GM19452 (cell line): ENCODE measurements at regions not wholly inside any gene's neighbourhood (a gene's known extent, or its start where the extent isn't known, plus 50 kb on each side); places are given as distances from the start of the nearest gene placed in this dataset.

Experiments
- ATAC-seq: cut with Tn5 transposase; IDR thresholded peaks from one replicate; pipeline ENCODE4 v1.9.1; 2021; ENCODE audit not compliant: unreplicated experiment

GRCh38 chr9:105912157-105912862 is 218.0 kb downstream of the TMEM38B start:
- ATAC-seq, result no peak

GRCh38 chr9:105912863-105913516 is 218.6 kb downstream of the TMEM38B start:
- ATAC-seq, result no peak

DNA sequence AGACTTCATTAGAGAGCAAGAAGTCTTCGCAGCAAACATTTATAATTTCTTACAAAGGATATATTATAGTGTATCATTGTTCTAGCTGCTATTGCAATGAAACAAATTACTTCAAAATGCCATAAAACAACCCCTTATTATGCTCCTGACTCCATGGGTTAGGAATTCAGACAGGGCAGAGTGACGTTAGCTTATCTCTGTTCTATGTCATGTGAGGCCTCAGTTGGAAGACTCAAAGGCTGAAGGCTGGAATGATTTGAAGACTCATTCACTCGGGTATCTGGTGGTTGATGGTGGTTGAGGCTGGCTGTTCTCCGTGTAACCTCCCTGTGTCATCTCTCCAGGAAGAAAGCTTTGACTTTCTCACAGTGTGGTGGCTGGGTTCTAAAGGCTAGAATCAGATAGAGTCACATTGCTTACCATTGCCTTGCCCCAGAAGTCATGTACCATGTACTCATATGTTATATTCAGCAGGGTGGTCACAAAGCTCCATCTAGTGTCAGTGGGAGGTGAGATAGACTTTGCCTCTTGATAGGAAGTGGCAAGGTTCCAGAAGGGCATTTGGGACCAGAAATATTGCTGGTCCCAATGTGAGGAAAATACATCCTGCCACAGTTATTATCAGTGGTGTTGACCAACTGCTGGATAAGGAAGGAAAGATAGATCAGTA is 226.9 kb downstream of the TMEM38B start:
- ATAC-seq, result no peak

GRCh38 chr9:105928416-105928815 is 234.1 kb downstream of the TMEM38B start:
- ATAC-seq, result no peak

DNA sequence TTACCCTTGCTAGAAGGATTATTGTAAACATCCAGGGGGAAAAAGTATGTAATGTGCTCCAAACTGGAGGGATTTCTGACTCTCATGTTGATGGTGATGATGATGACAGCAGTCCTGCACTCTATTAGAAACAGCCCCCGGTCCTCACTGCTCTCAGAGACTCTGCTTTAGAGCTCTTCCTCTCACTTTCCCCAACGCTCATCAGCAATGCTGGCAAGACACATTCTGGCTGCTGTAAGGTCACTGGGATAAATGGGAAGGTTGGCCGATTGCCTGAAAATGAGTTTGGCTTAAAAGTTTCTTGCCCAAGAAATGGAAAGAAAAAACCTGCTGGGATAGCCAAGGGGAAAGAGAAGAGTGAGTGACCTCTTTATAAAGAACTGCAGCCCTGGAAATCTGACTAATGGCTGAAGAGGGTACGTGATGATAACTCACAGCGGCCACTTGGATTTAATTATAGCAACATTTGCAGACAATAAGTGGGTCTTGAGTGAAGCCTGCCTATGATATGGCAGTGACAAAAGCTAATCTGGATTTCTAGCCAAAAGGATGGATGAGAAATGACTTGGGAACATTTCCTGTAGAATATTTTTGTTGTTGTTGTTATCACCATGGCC is 235.8 kb downstream of the TMEM38B start:
- ATAC-seq, result no peak

DNA sequence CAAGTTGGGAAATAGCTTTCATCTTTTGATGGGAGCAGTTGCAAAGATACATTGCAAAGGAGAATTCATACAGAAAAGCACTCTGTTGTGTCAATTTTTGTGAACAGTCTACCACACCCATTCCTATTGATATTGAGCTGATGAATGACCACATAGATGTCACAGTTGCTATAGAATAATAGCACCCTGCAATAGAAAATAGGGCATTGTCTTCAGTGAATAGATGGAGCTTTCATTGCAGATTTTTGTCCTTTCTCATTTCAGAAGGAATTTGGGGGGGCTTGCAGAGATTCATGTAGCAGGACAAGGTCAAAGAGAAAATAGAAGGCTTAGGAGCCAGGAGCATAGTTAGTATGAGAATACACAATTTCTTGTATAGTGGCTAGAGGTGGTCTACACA is 237.9 kb downstream of the TMEM38B start:
- ATAC-seq, result no peak

DNA sequence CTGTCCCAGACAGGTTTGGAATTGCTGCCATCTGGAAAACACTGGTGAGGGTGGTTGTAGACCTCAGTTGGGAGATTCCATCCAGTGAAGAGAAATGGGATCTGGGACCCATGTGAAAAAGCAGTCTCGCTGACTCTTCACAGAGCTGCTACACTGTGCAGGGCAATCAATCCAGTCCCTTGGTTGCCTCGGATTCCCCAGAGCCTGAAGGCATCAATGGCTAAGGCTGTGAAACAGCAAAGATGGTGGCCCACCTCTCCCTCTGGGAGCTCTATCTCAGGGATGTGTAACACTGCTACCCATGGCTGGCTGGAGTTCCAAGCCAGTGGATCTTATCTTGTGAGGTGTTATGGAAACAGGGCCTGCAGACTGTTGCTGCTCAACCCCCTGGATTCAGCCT is 256.1 kb downstream of the TMEM38B start:
- ATAC-seq, result no peak

GRCh38 chr9:105950894-105951293 is 256.6 kb downstream of the TMEM38B start:
- no peak for ATAC-seq

- ATAC-seq, result no peak
Measured at GRCh38 chr9:105954517-105954916, 260.2 kb downstream of the TMEM38B start.

GRCh38 chr9:105957830-105958229 is 263.5 kb downstream of the TMEM38B start:
- no peak for ATAC-seq

GRCh38 chr9:105958587-105958986 is 264.2 kb downstream of the TMEM38B start:
- ATAC-seq, result no peak

- no peak for ATAC-seq
Measured at GRCh38 chr9:105959531-105959930, 265.2 kb downstream of the TMEM38B start.

DNA sequence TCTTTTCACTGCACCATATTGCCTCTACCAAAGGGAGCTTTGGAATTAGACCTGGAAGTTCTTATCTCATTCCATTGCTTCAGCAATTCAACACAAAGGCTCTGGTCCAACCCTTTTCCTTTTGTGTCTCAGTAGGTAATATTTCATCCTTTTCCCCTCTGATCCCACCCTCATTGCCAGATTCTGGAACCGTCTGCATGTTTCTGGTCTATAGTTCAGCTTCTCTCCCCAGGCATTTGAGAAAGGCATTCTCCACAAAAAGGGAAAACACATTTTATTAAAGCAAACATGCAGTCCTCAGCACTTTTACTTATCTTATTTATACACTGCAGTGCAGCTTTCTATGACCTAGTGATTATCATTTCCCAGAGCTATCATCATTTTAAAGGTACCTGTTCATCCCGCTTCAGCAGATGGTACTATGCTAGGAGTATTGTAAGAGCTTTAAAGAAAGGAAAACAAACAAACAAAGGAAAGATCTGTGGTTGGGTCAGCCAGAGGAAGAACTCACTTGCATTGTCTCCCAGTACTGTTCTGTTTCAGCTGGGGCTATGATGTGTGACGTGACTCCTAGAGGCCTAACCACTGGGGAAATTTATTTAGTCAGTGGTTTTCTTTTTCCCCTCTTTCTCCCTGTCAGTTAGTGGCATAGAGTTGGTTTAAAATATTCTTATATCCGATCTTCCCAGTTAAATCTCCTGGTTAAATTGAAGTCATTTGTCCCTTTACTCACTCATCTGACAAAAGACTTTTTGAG is 269.2 kb downstream of the TMEM38B start:
- no peak for ATAC-seq

- ATAC-seq, result no peak
Measured at GRCh38 chr9:105964156-105964555, 269.8 kb downstream of the TMEM38B start.

DNA sequence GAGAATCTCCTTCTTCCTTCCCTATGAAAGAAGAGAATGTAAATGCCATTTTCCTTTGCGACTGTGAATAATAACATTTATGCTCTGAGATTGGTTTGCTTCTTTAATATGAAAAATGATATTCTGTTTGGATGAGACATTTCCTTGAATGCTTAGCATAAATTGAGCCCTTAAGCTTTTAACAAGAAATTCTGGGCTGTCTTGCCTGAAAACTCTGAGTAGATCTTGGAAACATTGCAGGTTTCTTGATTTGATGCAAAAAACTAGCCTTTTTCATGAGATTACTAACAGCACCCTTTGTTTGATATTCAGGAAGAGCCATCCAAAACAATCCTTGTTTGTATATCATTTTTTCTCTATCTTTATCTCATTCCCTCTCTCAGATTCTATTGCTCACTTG is 272.5 kb downstream of the TMEM38B start:
- no peak for ATAC-seq

GRCh38 chr9:105967248-105967647 is 272.9 kb downstream of the TMEM38B start:
- ATAC-seq, result no peak

- ATAC-seq, result no peak
Measured at GRCh38 chr9:105967797-105968196, 273.5 kb downstream of the TMEM38B start.

DNA sequence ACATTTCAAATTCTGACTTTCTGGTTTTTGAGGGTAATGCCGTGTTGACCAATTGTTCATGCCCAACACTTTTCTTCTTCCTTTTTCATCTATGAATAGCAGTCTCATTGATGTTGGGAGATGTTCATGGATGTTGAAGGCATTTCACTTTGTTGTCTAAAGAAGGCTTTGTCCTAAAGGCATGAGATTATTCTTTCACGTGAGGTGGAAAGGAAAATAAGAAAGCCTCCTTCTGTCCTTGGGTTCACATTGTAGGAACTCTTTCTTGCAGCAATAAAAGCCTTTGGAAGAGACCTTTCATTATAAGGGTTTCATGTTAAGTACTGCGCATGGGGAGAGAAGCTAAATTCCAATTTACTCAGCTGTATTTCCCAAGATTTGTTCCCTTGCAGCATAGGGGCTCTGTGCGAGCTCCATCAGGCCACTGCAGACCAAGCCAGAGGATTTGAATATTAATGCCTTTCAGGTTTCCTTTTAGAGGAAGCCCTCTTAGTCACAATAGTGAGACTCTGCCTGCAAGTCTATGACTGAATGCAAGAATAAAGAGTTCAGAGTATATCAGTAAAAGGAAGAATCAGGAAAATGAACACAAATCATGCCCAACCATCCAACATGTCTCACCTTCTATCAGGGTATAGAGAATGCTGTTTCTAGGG is 274.6 kb downstream of the TMEM38B start:
- ATAC-seq, result no peak

GRCh38 chr9:105969636-105970035 is 275.3 kb downstream of the TMEM38B start:
- ATAC-seq, result no peak

DNA sequence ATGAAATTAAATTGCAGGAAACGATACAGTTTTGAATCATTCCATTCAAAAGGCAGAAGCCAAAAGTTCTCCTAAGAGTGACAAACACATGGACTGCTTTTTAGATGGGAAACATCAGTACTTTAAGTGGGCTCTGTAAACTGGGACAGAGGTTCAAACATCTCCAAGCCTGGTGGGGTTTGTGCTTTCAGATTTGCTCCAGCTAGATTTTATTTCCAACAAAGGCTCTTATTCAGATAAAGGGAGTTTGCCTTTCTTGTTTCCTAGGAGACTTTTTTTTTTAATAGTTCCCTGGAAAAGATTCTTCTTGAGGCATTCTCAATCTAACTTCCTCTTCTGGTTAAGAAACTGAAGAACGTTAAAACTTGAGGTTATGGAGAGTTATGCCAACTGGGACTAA is 277.6 kb downstream of the TMEM38B start:
- no peak for ATAC-seq
